ENCODE measurements at regions not wholly inside any gene's neighbourhood (a gene's known extent, or its start where the extent isn't known, plus 50 kb on each side); places are given as distances from the start of the nearest gene placed in this dataset.
A peak's percentile ranks its signal among the peaks of the same experiment; 100 is the strongest.

- TF ChIP-seq FOXP2 (optimal IDR thresholded peaks at IDR 0.05; ENCODE audit: borderline replicate concordance, extremely low read depth, extremely low read length, insufficient read depth) = no peak
- no peak for TF ChIP-seq SIN3A (IDR thresholded peaks at IDR 0.05; ENCODE audit: borderline replicate concordance, insufficient read depth, low read length)
- no peak for TF ChIP-seq POLR2AphosphoS5 (IDR thresholded peaks at IDR 0.05; ENCODE audit: low read depth, low read length)
- TF ChIP-seq TAF1 (IDR thresholded peaks at IDR 0.05; ENCODE audit: borderline replicate concordance, insufficient read depth, low read length) = no peak
- TF ChIP-seq, protein P1, sequence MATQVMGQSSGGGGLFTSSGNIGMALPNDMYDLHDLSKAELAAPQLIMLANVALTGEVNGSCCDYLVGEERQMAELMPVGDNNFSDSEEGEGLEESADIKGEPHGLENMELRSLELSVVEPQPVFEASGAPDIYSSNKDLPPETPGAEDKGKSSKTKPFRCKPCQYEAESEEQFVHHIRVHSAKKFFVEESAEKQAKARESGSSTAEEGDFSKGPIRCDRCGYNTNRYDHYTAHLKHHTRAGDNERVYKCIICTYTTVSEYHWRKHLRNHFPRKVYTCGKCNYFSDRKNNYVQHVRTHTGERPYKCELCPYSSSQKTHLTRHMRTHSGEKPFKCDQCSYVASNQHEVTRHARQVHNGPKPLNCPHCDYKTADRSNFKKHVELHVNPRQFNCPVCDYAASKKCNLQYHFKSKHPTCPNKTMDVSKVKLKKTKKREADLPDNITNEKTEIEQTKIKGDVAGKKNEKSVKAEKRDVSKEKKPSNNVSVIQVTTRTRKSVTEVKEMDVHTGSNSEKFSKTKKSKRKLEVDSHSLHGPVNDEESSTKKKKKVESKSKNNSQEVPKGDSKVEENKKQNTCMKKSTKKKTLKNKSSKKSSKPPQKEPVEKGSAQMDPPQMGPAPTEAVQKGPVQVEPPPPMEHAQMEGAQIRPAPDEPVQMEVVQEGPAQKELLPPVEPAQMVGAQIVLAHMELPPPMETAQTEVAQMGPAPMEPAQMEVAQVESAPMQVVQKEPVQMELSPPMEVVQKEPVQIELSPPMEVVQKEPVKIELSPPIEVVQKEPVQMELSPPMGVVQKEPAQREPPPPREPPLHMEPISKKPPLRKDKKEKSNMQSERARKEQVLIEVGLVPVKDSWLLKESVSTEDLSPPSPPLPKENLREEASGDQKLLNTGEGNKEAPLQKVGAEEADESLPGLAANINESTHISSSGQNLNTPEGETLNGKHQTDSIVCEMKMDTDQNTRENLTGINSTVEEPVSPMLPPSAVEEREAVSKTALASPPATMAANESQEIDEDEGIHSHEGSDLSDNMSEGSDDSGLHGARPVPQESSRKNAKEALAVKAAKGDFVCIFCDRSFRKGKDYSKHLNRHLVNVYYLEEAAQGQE (IDR thresholded peaks at IDR 0.05; ENCODE audit: insufficient read depth in 1 of 2, low read depth in 2 of 2, low read length in 2 of 2) = no peak
Observed at GRCh38 chr1:209238356-209238755, 345.2 kb upstream of the CAMK1G start.

DNA sequence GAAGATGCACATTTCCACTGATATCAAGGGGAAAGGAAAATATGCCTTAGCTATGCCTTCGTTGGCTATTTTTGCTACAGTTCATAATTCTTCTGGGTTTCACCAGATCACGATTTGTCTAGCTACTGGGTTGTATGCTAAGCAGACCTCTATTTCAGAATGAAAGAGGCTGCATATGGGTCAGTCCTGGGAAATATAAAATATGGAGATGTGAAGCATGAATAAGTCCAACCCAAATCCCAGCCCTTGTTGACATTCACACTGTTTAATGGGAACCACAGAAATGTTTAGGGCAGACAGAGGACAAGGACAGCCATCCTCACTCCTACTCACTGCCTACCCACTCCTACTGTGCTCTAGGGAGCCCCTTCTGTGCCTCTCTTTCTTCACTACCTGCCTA, 343.2 kb upstream of the CAMK1G start:
- TF ChIP-seq FOXP2 (optimal IDR thresholded peaks at IDR 0.05; ENCODE audit: borderline replicate concordance, extremely low read depth, extremely low read length, insufficient read depth) (no peak), POLR2AphosphoS5 (IDR thresholded peaks at IDR 0.05; ENCODE audit: low read depth, low read length) (no peak)
- TF ChIP-seq, protein P1 (IDR thresholded peaks at IDR 0.05; ENCODE audit: insufficient read depth in 1 of 2, low read depth in 2 of 2, low read length in 2 of 2) = no peak

DNA sequence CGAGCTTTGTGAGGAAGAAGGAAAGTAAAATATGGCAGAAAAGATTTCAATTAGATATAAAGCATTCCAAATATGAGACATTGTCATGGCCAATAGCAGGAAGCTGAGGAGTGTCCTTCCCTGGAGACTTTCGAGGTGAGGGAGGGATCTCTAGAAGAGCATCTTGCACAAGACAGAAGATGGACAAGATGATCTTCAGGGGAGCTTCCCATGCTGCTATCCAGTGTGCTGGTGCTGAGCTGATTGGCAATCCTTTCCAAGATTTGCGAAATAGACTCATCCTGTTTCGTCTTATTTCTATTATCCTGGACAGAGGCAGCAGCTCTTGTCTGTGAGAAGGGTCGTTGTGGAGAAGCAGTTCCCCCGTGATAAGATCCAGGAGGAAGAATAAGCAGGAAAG, 342.0 kb upstream of the CAMK1G start:
- TF ChIP-seq, protein P1 (IDR thresholded peaks at IDR 0.05; ENCODE audit: insufficient read depth in 1 of 2, low read depth in 2 of 2, low read length in 2 of 2) = peak; percentile 33 to 83; a peak in 2 of 4 replicates
- TF ChIP-seq SIN3A (IDR thresholded peaks at IDR 0.05; ENCODE audit: borderline replicate concordance, insufficient read depth, low read length) = no peak

DNA sequence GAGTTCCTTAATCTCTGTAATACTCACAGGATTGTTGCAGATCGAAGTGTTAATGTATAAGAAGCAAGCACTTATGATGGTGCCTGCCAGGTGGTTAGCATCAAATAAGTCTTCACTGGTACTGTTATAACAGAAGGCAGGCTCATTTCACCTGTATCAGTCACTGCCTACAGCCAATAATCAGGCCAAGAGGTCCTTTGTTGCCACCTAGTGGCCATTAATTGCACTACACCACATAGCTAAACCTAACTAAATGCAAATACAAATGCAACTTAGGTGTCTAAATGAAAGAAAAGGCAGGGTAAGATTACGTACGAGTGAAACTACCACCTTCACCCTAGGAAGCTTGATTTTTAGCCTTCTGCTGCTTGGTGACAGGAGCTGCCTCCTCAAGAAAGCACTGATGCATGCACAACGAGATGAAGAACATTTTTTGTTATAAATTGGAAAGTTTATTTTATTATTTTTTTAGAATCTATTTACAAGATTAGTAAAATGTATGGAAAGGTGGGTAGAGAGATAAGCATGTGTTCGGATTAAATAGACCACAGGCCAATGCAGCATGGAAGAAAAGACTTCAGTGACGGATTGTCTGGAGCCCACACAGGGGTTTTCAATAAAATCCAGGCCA, 334.8 kb upstream of the CAMK1G start:
- TF ChIP-seq FOXP2 (optimal IDR thresholded peaks at IDR 0.05; ENCODE audit: borderline replicate concordance, extremely low read depth, extremely low read length, insufficient read depth) (no peak), SIN3A (IDR thresholded peaks at IDR 0.05; ENCODE audit: borderline replicate concordance, insufficient read depth, low read length) (no peak), TAF1 (IDR thresholded peaks at IDR 0.05; ENCODE audit: borderline replicate concordance, insufficient read depth, low read length) (no peak), POLR2AphosphoS5 (IDR thresholded peaks at IDR 0.05; ENCODE audit: low read depth, low read length) (no peak)
- TF ChIP-seq, protein P1 (IDR thresholded peaks at IDR 0.05; ENCODE audit: insufficient read depth in 1 of 2, low read depth in 2 of 2, low read length in 2 of 2) = no peak

DNA sequence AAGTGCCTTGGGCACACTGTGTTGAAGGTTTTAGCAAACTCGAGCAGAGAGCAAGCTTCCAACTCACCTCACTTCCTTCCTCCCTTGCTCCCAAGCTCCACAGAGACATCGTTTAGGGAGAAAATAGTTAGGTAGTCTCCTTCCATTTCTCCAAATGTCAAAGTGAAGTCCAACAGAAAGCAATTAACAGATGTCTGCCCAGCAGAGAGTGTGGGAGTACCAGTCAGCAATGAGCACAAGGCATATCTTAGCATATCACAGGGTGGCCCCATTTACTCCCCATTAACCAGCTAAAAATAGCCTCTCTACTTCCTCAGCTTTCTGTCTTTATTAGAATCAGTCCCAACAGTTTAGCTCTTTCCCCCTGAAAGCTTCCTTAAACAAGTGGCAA, 334.2 kb upstream of the CAMK1G start:
- no peak for TF ChIP-seq SIN3A (IDR thresholded peaks at IDR 0.05; ENCODE audit: borderline replicate concordance, insufficient read depth, low read length)
- no peak for TF ChIP-seq POLR2AphosphoS5 (IDR thresholded peaks at IDR 0.05; ENCODE audit: low read depth, low read length)
- TF ChIP-seq FOXP2 (optimal IDR thresholded peaks at IDR 0.05; ENCODE audit: borderline replicate concordance, extremely low read depth, extremely low read length, insufficient read depth) = no peak
- TF ChIP-seq, protein P1 (IDR thresholded peaks at IDR 0.05; ENCODE audit: insufficient read depth in 1 of 2, low read depth in 2 of 2, low read length in 2 of 2) = no peak
- no peak for TF ChIP-seq TAF1 (IDR thresholded peaks at IDR 0.05; ENCODE audit: borderline replicate concordance, insufficient read depth, low read length)

Measured in PFSK-1 (cell line).